A549 (cell line): ENCODE measurements at regions not wholly inside any gene's neighbourhood (a gene's known extent, or its start where the extent isn't known, plus 50 kb on each side); places are given as distances from the start of the nearest gene placed in this dataset.

Source experiments
- CHD2 ChIP-seq: fragments of 150-350 bp; IDR thresholded peaks from 2 replicates; pipeline ENCODE4 v1.6.1; 2014; ENCODE audit warnings: low read length; ENCODE audit not compliant: partially characterized antibody
- HEYL ChIP-seq: fragments of 250-450 bp; sonication (Bioruptor Pico); IDR thresholded peaks from 2 replicates; pipeline ENCODE4 v1.8.0; 2021; ENCODE audit warnings: mild to moderate bottlenecking, moderate library complexity
- MAFK ChIP-seq: fragments of 450-650 bp; IDR thresholded peaks from 2 replicates; pipeline ENCODE4 v1.6.1; 2014; ENCODE audit not compliant: partially characterized antibody
- MYC ChIP-seq: IDR thresholded peaks from 2 replicates; pipeline ENCODE4 v1.6.1; 2012; ENCODE audit warnings: mild to moderate bottlenecking, inconsistent platforms, low read length, improper control_type of control experiment, borderline replicate concordance
- NR3C1 ChIP-seq: fragments of >200 bp; sonication (Bioruptor Twin); formaldehyde crosslinking; IDR thresholded peaks from 3 replicates; pipeline ENCODE4 v1.6.1; 2017
- RCOR1 ChIP-seq: fragments of 150-350 bp; IDR thresholded peaks from 2 replicates; pipeline ENCODE4 v1.6.1; 2014; ENCODE audit warnings: antibody characterized with exemption, low read length, low read depth
- RNF2 ChIP-seq: fragments of 200-600 bp; sonication (generic); IDR thresholded peaks from 2 replicates; pipeline ENCODE4 v1.6.1; 2016; ENCODE audit warnings: low read depth, mild to moderate bottlenecking, antibody characterized with exemption, moderate library complexity, borderline replicate concordance
- SMC3 ChIP-seq: fragments of >200 bp; sonication (Bioruptor Twin); formaldehyde crosslinking; IDR thresholded peaks from 3 replicates; pipeline ENCODE4 v1.6.1; 2018; ENCODE audit warnings: inconsistent platforms
- USF2 ChIP-seq: fragments of 450-650 bp; IDR thresholded peaks from 2 replicates; pipeline ENCODE4 v1.6.1; 2014; ENCODE audit warnings: antibody characterized with exemption
- TF ChIP-seq, protein P1 (sequence below): fragments of >200 bp; sonication (Bioruptor Twin); formaldehyde crosslinking; IDR thresholded peaks from 3 replicates; pipeline ENCODE4 v1.5.1; 2016

GRCh38 chr1:57725318-57725717 is 301.5 kb upstream of the DAB1 start:
- TF ChIP-seq, protein P1, sequence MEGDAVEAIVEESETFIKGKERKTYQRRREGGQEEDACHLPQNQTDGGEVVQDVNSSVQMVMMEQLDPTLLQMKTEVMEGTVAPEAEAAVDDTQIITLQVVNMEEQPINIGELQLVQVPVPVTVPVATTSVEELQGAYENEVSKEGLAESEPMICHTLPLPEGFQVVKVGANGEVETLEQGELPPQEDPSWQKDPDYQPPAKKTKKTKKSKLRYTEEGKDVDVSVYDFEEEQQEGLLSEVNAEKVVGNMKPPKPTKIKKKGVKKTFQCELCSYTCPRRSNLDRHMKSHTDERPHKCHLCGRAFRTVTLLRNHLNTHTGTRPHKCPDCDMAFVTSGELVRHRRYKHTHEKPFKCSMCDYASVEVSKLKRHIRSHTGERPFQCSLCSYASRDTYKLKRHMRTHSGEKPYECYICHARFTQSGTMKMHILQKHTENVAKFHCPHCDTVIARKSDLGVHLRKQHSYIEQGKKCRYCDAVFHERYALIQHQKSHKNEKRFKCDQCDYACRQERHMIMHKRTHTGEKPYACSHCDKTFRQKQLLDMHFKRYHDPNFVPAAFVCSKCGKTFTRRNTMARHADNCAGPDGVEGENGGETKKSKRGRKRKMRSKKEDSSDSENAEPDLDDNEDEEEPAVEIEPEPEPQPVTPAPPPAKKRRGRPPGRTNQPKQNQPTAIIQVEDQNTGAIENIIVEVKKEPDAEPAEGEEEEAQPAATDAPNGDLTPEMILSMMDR, result no peak
- TF ChIP-seq NR3C1, result no peak
- TF ChIP-seq USF2, result no peak
- no peak for TF ChIP-seq RNF2
- TF ChIP-seq MYC, result no peak
- no peak for TF ChIP-seq CHD2
- TF ChIP-seq MAFK, result no peak
- TF ChIP-seq SMC3, result no peak
- TF ChIP-seq HEYL, result no peak
- TF ChIP-seq RCOR1, result no peak
